H1 (cell line): ENCODE measurements at regions not wholly inside any gene's neighbourhood (a gene's known extent, or its start where the extent isn't known, plus 50 kb on each side); places are given as distances from the start of the nearest gene placed in this dataset.

Experiments
- ATF2 ChIP-seq: IDR thresholded peaks from 2 replicates; pipeline ENCODE4 v1.6.1; 2012; ENCODE audit warnings: low read length, inconsistent platforms
- CTCF ChIP-seq, 3 experiments: IDR thresholded peaks; 1 replicate in 2 of 3; 2 replicates in 1 of 3; pipeline versions ENCODE4 v1.5.1 to v1.6.1; 2011; ENCODE audit warnings: low read length in 3 of 3, mild to moderate bottlenecking in 3 of 3, inconsistent platforms in 2 of 3, low read depth in 1 of 3, moderate library complexity in 1 of 3; ENCODE audit not compliant: insufficient read depth in 1 of 3; ENCODE audit errors: control extremely low read depth in 1 of 3
- HDAC2 ChIP-seq, 2 experiments: fragments of 300-600 bp in 1 of 2; sonication (generic) in 1 of 2; IDR thresholded peaks; 2 replicates each; pipeline ENCODE4 v1.6.1; 2011 to 2012; ENCODE audit warnings: low read depth in 2 of 2, low read length in 2 of 2, mild to moderate bottlenecking in 2 of 2, moderate library complexity in 2 of 2, borderline replicate concordance in 1 of 2, inconsistent platforms in 1 of 2
- HDAC6 ChIP-seq: IDR thresholded peaks from one replicate; pipeline ENCODE4 v1.7.1; 2012; ENCODE audit warnings: low read depth, mild to moderate bottlenecking, inconsistent platforms, low read length, moderate library complexity
- JUN ChIP-seq: IDR thresholded peaks from 2 replicates; pipeline ENCODE4 v1.6.1; 2011; ENCODE audit warnings: low read depth, mild to moderate bottlenecking, improper control_type of control experiment, low read length
- POLR2AphosphoS5 ChIP-seq: IDR thresholded peaks from 2 replicates; pipeline ENCODE4 v1.6.1; 2011; ENCODE audit warnings: low read depth, low read length
- POU5F1 ChIP-seq: IDR thresholded peaks from 2 replicates; pipeline ENCODE4 v1.6.1; 2011; ENCODE audit warnings: low read depth, mild to moderate bottlenecking, low read length, moderate library complexity
- RAD21 ChIP-seq, 2 experiments: IDR thresholded peaks in 1 of 2; conservative IDR thresholded peaks in 1 of 2; 2 replicates each; pipeline ENCODE4 v1.6.1; 2011; ENCODE audit warnings: low read depth in 2 of 2, low read length in 2 of 2, improper control_type of control experiment in 1 of 2, inconsistent platforms in 1 of 2, mild to moderate bottlenecking in 1 of 2, moderate library complexity in 1 of 2
- RFX5 ChIP-seq: IDR thresholded peaks from 2 replicates; pipeline ENCODE4 v1.6.1; 2011; ENCODE audit warnings: low read depth, low read length, improper control_type of control experiment, borderline replicate concordance
- RXRA ChIP-seq: IDR thresholded peaks from 2 replicates; pipeline ENCODE4 v1.6.1; 2011; ENCODE audit warnings: low read depth, mild to moderate bottlenecking, low read length, moderate library complexity; ENCODE audit not compliant: insufficient read depth
- SP1 ChIP-seq: IDR thresholded peaks from 2 replicates; pipeline ENCODE4 v1.6.1; 2011; ENCODE audit warnings: low read depth, low read length
- TAF1 ChIP-seq: IDR thresholded peaks from 2 replicates; pipeline ENCODE4 v1.6.1; 2011; ENCODE audit warnings: mild to moderate bottlenecking, low read depth, low read length
- TCF12 ChIP-seq: IDR thresholded peaks from 2 replicates; pipeline ENCODE4 v1.6.1; 2011; ENCODE audit warnings: low read depth, mild to moderate bottlenecking, low read length

GRCh38 chr6:40037271-40037670 is 103.0 kb upstream of the MOCS1 start:
- no peak for TF ChIP-seq POLR2AphosphoS5
- no peak for TF ChIP-seq TAF1
- TF ChIP-seq POU5F1, result no peak
- TF ChIP-seq ATF2, result no peak
- no peak for TF ChIP-seq CTCF (IDR thresholded peaks at IDR 0.05; ENCODE audit: control extremely low read depth in 1 of 3, insufficient read depth in 1 of 3, low read depth in 1 of 3, low read length in 3 of 3)
- TF ChIP-seq HDAC2 (IDR thresholded peaks at IDR 0.05; ENCODE audit: borderline replicate concordance in 1 of 2, low read depth in 2 of 2, low read length in 2 of 2), result no peak
- TF ChIP-seq HDAC6, result no peak
- TF ChIP-seq RXRA, result no peak
- no peak for TF ChIP-seq RAD21 (IDR thresholded peaks at IDR 0.05 in 1 of 2, conservative IDR thresholded peaks at IDR 0.05 in 1 of 2; ENCODE audit: low read depth in 2 of 2, low read length in 2 of 2)
- TF ChIP-seq TCF12, result no peak
- TF ChIP-seq JUN, result no peak
- no peak for TF ChIP-seq RFX5
- no peak for TF ChIP-seq SP1
